PC-9 (cell line): ENCODE measurements at regions not wholly inside any gene's neighbourhood (a gene's known extent, or its start where the extent isn't known, plus 50 kb on each side); places are given as distances from the start of the nearest gene placed in this dataset.

Experiments
- EZH2 ChIP-seq: fragments of 200-600 bp; sonication (generic); IDR thresholded peaks from 2 replicates; pipeline ENCODE4 v1.8.0; 2017; ENCODE audit warnings: antibody characterized with exemption, low read depth
- TF ChIP-seq, protein P1 (sequence below): fragments of 200-600 bp; sonication (generic); conservative IDR thresholded peaks from 2 replicates; pipeline ENCODE4 v1.6.1; 2017; ENCODE audit warnings: mixed run types, antibody characterized with exemption, mild to moderate bottlenecking, moderate library complexity

DNA sequence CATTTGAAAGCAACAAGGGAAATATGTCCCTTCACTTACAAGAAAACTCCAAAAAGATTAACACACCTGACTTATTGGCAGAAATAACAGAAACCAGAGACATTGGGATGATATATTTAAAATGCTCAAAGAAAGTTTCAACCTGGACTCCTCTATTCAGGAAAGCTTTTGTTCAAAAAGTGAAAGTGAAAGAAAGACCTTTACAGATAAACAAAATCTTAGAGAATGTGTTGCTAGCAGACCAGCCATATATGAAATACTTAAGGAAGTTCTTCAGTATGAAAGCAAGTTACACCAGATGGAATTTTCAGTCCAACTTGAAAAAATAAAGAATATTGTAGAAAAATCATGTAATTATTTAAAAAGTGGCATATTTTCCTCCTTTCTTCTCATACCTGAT, 1075.1 kb downstream of the NR2F1-AS1 start:
- TF ChIP-seq EZH2: no peak
- TF ChIP-seq, protein P1, sequence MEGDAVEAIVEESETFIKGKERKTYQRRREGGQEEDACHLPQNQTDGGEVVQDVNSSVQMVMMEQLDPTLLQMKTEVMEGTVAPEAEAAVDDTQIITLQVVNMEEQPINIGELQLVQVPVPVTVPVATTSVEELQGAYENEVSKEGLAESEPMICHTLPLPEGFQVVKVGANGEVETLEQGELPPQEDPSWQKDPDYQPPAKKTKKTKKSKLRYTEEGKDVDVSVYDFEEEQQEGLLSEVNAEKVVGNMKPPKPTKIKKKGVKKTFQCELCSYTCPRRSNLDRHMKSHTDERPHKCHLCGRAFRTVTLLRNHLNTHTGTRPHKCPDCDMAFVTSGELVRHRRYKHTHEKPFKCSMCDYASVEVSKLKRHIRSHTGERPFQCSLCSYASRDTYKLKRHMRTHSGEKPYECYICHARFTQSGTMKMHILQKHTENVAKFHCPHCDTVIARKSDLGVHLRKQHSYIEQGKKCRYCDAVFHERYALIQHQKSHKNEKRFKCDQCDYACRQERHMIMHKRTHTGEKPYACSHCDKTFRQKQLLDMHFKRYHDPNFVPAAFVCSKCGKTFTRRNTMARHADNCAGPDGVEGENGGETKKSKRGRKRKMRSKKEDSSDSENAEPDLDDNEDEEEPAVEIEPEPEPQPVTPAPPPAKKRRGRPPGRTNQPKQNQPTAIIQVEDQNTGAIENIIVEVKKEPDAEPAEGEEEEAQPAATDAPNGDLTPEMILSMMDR: no peak
